Body of pancreas (tissue), 4 donors: ENCODE measurements at regions not wholly inside any gene's neighbourhood (a gene's known extent, or its start where the extent isn't known, plus 50 kb on each side); places are given as distances from the start of the nearest gene placed in this dataset.

ENCODE experiments used
- ATAC-seq: fragments of 150-250 bp; one replicate; pipeline ENCODE4 v1.9.1; 2016
- DNase-seq, 4 donors: peaks; one replicate each; pipeline ENCODE4 v3.0.0-alpha.2; 2019
- H3K27ac ChIP-seq, 4 donors: fragments of 200-600 bp; sonication (generic); 1 replicate in 3 of 4; 2 replicates in 1 of 4; pipeline versions ENCODE4 v1.5.1 to v1.6.1; 2016 to 2019; ENCODE audit warnings: mild to moderate bottlenecking in 1 of 4, mixed read lengths in 1 of 4, moderate library complexity in 1 of 4
- H3K27me3 ChIP-seq, 2 donors: fragments of 200-600 bp; sonication (generic); one replicate each; pipeline ENCODE4 v1.6.0; 2016; ENCODE audit warnings: mild to moderate bottlenecking in 1 of 2
- H3K36me3 ChIP-seq, 2 donors: fragments of 200-600 bp; sonication (generic); replicated peaks in 1 of 2; 2 replicates each; pipeline ENCODE4 v1.5.1; 2016; ENCODE audit warnings: low read depth in 2 of 2; ENCODE audit not compliant: insufficient read depth in 1 of 2
- H3K4me1 ChIP-seq: fragments of 200-600 bp; sonication (generic); one replicate; pipeline ENCODE4 v1.6.0; 2016
- H3K4me3 ChIP-seq, 2 donors: fragments of 200-600 bp; sonication (generic); 1 replicate in 1 of 2; 2 replicates in 1 of 2; pipeline ENCODE4 v1.5.1; 2016 to 2019
- H3K9me3 ChIP-seq, 3 donors: fragments of 200-600 bp; sonication (generic); 1 replicate in 2 of 3; 2 replicates in 1 of 3; pipeline ENCODE4 v1.5.1; 2016
- CTCF ChIP-seq, 7 experiments: fragments of 450-650 bp in 4 of 7; fragments of 200-600 bp in 3 of 7; sonication (generic) in 3 of 7; IDR thresholded peaks; one replicate each; pipeline ENCODE4 v1.5.1; 2016 to 2019; ENCODE audit warnings: antibody characterized with exemption in 7 of 7
- POLR2A ChIP-seq, 3 donors: fragments of 450-650 bp; IDR thresholded peaks; one replicate each; pipeline ENCODE4 v1.6.1; 2016; ENCODE audit warnings: antibody characterized with exemption in 3 of 3, mild to moderate bottlenecking in 2 of 3
- WGBS, 2 donors: methylation state at CpG; one replicate each; pipeline ENCODE4 v1.1.5; 2017; 5-methylcytosine and 5-hydroxymethylcytosine counted together
- intact Hi-C: fragments of 100-400 bp; cut with DNase I; formaldehyde crosslinking; loops from one replicate; pipeline ENCODE4 v1.15.1; 2023

- WGBS, 2 donors, result 62 to 71% methylated on average over 2 of the region's 2 CpGs
- Histone ChIP-seq H3K27ac (no peak overlapping the region), H3K4me1 (no peaks in the 10 kb centered on the region), H3K36me3 (no peaks in the 10 kb centered on the region), H3K4me3 (no peak overlapping the region), H3K27me3 (no peaks in the 10 kb centered on the region), H3K9me3 (no peaks in the 10 kb centered on the region)
- DNase-seq (no peak), ATAC-seq (peak; percentile 71)
- TF ChIP-seq CTCF (IDR thresholded peaks at IDR 0.05), result no peak
- no peak for TF ChIP-seq POLR2A (IDR thresholded peaks at IDR 0.05)
- intact Hi-C loops, result no loop called here
Measured at GRCh38 chr4:71163317-71163716, 169.9 kb downstream of the DCK start.

DNA sequence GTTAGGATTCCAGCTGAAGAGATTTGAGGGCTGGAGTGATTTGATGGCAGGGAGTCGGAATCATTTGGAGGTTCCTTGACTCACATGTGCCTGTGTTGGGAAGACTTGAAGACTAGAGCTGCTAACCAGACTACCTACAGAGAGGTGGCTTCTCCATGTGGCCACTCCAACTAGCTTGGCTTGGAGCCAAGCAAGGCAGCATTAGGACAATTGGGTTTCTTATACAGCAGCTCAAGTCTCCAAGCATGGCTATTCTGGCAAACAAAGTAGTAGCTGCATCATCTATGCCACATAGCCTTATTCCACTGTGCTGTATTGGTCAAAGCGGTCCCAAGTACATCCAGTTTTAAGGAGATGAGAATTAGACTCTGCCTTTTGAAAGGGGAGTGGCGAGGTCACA, 171.7 kb upstream of the SLC4A4 start:
- DNase-seq, result no peak
- WGBS, 2 donors, result 95 to 96% methylated on average over 3 of the region's 3 CpGs

GRCh38 chr4:71171592-71171991, 167.2 kb upstream of the SLC4A4 start:
- no peaks in the 10 kb centered on the region for H3K27me3 ChIP-seq
- intact Hi-C loops, result no loop called here
- no peak overlapping the region for H3K4me3 ChIP-seq
- H3K9me3 ChIP-seq, result peaks cover 0 to 4% (median 0%) of the 10 kb centered on the region in 3 donors
- WGBS, 2 donors, result 97 to 98% methylated on average over 2 of the region's 2 CpGs
- H3K27ac ChIP-seq, result no peak overlapping the region
- TF ChIP-seq POLR2A (IDR thresholded peaks at IDR 0.05) (no peak), CTCF (IDR thresholded peaks at IDR 0.05) (no peak)
- ATAC-seq, result no peak
- H3K4me1 ChIP-seq, result no peaks in the 10 kb centered on the region
- no peak for DNase-seq
- no peaks in the 10 kb centered on the region for H3K36me3 ChIP-seq

More for the DNA sequence above, 171.7 kb upstream of the SLC4A4 start:
- Histone ChIP-seq H3K27me3 (no peaks in the 10 kb centered on the region), H3K36me3 (no peaks in the 10 kb centered on the region), H3K27ac (no peak overlapping the region), H3K4me3 (no peak overlapping the region), H3K9me3 (no peaks in the 10 kb centered on the region), H3K4me1 (no peaks in the 10 kb centered on the region)
- intact Hi-C loops, result no loop called here
- TF ChIP-seq CTCF (IDR thresholded peaks at IDR 0.05), result no peak
- no peak for TF ChIP-seq POLR2A (IDR thresholded peaks at IDR 0.05)
- ATAC-seq, result no peak

GRCh38 chr4:71181332-71181731, 157.5 kb upstream of the SLC4A4 start:
- intact Hi-C loops, result no loop called here
- H3K27me3 ChIP-seq, result no peaks in the 10 kb centered on the region
- no peaks in the 10 kb centered on the region for H3K36me3 ChIP-seq
- ATAC-seq (no peak), DNase-seq (no peak)
- H3K27ac ChIP-seq, result no peak overlapping the region
- 42 to 68% methylated on average over 1 of the region's 1 CpG for WGBS, 2 donors
- peaks cover 13% of the 10 kb centered on the region for H3K4me1 ChIP-seq
- no peak for TF ChIP-seq POLR2A (IDR thresholded peaks at IDR 0.05)
- no peak for TF ChIP-seq CTCF (IDR thresholded peaks at IDR 0.05)
- H3K9me3 ChIP-seq, result no peaks in the 10 kb centered on the region
- no peak overlapping the region for H3K4me3 ChIP-seq

GRCh38 chr4:71184195-71184781, 154.5 kb upstream of the SLC4A4 start:
- ATAC-seq (peak; percentile 10), DNase-seq (peak; percentile 48 to 74 (median 64))
- Histone ChIP-seq H3K27ac (peak overlapping the region in 3 of 4 donors; percentile 81 to 86 (median 81)), H3K36me3 (no peaks in the 10 kb centered on the region), H3K9me3 (no peaks in the 10 kb centered on the region), H3K4me3 (no peak overlapping the region), H3K27me3 (no peaks in the 10 kb centered on the region), H3K4me1 (peaks cover 19% of the 10 kb centered on the region)
- intact Hi-C loops, result no loop called here
- WGBS, 2 donors, result 7 to 8% methylated on average over 10 of the region's 10 CpGs
- TF ChIP-seq CTCF (IDR thresholded peaks at IDR 0.05), result peak in 6 of 7 experiments; percentile 41 to 63 (median 58)
- no peak for TF ChIP-seq POLR2A (IDR thresholded peaks at IDR 0.05)
